Transverse colon (tissue), 4 donors: ENCODE measurements at regions not wholly inside any gene's neighbourhood (a gene's known extent, or its start where the extent isn't known, plus 50 kb on each side); places are given as distances from the start of the nearest gene placed in this dataset.

ENCODE experiments used
- POLR2A ChIP-seq: fragments of 450-650 bp; IDR thresholded peaks from one replicate; pipeline ENCODE4 v1.6.1; 2016; ENCODE audit warnings: antibody characterized with exemption, mild to moderate bottlenecking, moderate library complexity
- POLR2AphosphoS5 ChIP-seq, 3 donors: sonication (generic); formaldehyde crosslinking; IDR thresholded peaks; one replicate each; pipeline ENCODE4 v1.6.1; 2016; ENCODE audit warnings: antibody characterized with exemption in 3 of 3
- TF ChIP-seq, protein P1 (sequence below), 5 experiments: fragments of 200-600 bp in 3 of 5; fragments of 450-650 bp in 2 of 5; sonication (generic) in 3 of 5; IDR thresholded peaks; 1 replicate in 2 of 5; 2 replicates in 3 of 5; pipeline ENCODE4 v1.5.1; 2016 to 2017; ENCODE audit warnings: antibody characterized with exemption in 5 of 5, inconsistent platforms in 3 of 5, mild to moderate bottlenecking in 2 of 5, moderate library complexity in 1 of 5

- TF ChIP-seq POLR2AphosphoS5 (IDR thresholded peaks at IDR 0.05) (no peak), POLR2A (no peak)
- TF ChIP-seq, protein P1, sequence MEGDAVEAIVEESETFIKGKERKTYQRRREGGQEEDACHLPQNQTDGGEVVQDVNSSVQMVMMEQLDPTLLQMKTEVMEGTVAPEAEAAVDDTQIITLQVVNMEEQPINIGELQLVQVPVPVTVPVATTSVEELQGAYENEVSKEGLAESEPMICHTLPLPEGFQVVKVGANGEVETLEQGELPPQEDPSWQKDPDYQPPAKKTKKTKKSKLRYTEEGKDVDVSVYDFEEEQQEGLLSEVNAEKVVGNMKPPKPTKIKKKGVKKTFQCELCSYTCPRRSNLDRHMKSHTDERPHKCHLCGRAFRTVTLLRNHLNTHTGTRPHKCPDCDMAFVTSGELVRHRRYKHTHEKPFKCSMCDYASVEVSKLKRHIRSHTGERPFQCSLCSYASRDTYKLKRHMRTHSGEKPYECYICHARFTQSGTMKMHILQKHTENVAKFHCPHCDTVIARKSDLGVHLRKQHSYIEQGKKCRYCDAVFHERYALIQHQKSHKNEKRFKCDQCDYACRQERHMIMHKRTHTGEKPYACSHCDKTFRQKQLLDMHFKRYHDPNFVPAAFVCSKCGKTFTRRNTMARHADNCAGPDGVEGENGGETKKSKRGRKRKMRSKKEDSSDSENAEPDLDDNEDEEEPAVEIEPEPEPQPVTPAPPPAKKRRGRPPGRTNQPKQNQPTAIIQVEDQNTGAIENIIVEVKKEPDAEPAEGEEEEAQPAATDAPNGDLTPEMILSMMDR (IDR thresholded peaks at IDR 0.05) = no peak
Measured at GRCh38 chr2:105597806-105598803, 146.6 kb upstream of the NCK2 start.
